ENCODE measurements at regions not wholly inside any gene's neighbourhood (a gene's known extent, or its start where the extent isn't known, plus 50 kb on each side); places are given as distances from the start of the nearest gene placed in this dataset.

DNA sequence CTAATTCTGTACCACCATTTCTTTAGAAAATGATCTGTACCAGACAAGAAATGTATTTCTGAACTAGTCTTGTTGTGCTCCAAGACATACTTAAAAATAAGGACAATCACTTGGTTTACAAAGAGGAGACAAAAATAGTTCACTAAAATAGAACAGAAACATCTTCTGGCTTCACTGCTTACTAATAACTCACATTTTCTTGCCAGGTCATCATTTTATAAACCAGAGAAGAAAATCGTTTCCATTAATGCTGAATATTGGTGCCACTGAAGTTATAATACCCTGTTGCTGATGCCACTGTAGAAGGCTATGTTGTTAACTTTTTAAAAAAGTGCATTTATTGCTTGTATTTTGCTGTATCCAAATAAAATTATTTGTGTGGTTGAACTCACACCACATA, 94.8 kb upstream of the ZNF236 start (continued):
- TF ChIP-seq, protein P1, sequence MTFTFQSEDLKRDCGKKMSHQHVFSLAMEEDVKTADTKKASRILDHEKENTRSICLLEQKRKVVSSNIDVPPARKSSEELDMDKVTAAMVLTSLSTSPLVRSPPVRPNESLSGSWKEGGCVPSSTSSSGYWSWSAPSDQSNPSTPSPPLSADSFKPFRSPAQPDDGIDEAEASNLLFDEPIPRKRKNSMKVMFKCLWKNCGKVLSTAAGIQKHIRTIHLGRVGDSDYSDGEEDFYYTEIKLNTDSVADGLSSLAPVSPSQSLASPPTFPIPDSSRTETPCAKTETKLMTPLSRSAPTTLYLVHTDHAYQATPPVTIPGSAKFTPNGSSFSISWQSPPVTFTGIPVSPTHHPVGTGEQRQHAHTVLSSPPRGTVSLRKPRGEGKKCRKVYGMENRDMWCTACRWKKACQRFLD (tag by site-specific recombination; IDR thresholded peaks at IDR 0.05): no peak
- TF ChIP-seq ZNF600 (tag by site-specific recombination; IDR thresholded peaks at IDR 0.05): no peak

DNA sequence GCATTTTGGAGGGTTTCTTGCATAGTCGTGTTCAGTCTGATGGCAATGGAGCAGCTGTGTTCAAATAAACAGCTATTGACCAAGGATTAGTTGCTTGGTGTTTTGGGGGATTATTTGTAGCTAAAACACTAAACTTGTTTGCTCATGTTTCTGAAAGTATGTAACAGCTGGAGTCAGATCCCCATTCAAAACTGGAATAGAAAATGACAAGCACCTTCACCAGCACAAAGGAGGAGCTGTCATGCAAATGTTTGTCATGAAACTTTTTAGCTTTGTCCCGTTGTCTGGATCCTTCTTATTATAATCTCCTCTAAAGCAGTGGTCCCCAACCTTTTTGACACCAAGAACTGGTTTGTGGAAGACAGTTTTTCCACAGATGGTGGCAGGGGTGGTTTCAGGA, 96.9 kb upstream of the ZNF236 start:
- ChIA-PET CTCF (interaction anchor here (0.6 to 1.0 kb wide), 3 partner anchors 13 to 126 kb away, joined by 3 read pairs; no protein-coding TSS in a partner anchor), POLR2A (no interaction called here)
- no peak overlapping the region for H3K4me3 ChIP-seq (ENCODE audit: low read depth, low read length)
- no peak for TF ChIP-seq ZSCAN23 (tag by site-specific recombination; IDR thresholded peaks at IDR 0.05)
- TF ChIP-seq SP3 (tag by site-specific recombination; IDR thresholded peaks at IDR 0.05): no peak
- no peak for TF ChIP-seq ZNF521 (tag by site-specific recombination; IDR thresholded peaks at IDR 0.05)
- no peak for TF ChIP-seq ZNF624 (tag by site-specific recombination; IDR thresholded peaks at IDR 0.05)
- no peak for TF ChIP-seq ZNF324 (tag by site-specific recombination; IDR thresholded peaks at IDR 0.05)
- TF ChIP-seq, protein P2, sequence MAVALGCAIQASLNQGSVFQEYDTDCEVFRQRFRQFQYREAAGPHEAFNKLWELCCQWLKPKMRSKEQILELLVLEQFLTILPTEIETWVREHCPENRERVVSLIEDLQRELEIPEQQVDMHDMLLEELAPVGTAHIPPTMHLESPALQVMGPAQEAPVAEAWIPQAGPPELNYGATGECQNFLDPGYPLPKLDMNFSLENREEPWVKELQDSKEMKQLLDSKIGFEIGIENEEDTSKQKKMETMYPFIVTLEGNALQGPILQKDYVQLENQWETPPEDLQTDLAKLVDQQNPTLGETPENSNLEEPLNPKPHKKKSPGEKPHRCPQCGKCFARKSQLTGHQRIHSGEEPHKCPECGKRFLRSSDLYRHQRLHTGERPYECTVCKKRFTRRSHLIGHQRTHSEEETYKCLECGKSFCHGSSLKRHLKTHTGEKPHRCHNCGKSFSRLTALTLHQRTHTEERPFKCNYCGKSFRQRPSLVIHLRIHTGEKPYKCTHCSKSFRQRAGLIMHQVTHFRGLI (tag by site-specific recombination; IDR thresholded peaks at IDR 0.05): no peak
- TF ChIP-seq, protein P3, sequence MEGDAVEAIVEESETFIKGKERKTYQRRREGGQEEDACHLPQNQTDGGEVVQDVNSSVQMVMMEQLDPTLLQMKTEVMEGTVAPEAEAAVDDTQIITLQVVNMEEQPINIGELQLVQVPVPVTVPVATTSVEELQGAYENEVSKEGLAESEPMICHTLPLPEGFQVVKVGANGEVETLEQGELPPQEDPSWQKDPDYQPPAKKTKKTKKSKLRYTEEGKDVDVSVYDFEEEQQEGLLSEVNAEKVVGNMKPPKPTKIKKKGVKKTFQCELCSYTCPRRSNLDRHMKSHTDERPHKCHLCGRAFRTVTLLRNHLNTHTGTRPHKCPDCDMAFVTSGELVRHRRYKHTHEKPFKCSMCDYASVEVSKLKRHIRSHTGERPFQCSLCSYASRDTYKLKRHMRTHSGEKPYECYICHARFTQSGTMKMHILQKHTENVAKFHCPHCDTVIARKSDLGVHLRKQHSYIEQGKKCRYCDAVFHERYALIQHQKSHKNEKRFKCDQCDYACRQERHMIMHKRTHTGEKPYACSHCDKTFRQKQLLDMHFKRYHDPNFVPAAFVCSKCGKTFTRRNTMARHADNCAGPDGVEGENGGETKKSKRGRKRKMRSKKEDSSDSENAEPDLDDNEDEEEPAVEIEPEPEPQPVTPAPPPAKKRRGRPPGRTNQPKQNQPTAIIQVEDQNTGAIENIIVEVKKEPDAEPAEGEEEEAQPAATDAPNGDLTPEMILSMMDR (tag by site-specific recombination; IDR thresholded peaks at IDR 0.05): no peak
- TF ChIP-seq PRDM1 (tag by site-specific recombination; IDR thresholded peaks at IDR 0.05): no peak
- no peak for TF ChIP-seq ZNF610 (tag by site-specific recombination; IDR thresholded peaks at IDR 0.05; ENCODE audit: borderline replicate concordance)
- TF ChIP-seq ZNF670 (tag by site-specific recombination; IDR thresholded peaks at IDR 0.05; ENCODE audit: low read depth): no peak
- TF ChIP-seq OSR2 (tag by site-specific recombination; IDR thresholded peaks at IDR 0.05): no peak
- TF ChIP-seq MYNN (tag by site-specific recombination; IDR thresholded peaks at IDR 0.05; ENCODE audit: borderline replicate concordance): no peak
- TF ChIP-seq, protein P4, sequence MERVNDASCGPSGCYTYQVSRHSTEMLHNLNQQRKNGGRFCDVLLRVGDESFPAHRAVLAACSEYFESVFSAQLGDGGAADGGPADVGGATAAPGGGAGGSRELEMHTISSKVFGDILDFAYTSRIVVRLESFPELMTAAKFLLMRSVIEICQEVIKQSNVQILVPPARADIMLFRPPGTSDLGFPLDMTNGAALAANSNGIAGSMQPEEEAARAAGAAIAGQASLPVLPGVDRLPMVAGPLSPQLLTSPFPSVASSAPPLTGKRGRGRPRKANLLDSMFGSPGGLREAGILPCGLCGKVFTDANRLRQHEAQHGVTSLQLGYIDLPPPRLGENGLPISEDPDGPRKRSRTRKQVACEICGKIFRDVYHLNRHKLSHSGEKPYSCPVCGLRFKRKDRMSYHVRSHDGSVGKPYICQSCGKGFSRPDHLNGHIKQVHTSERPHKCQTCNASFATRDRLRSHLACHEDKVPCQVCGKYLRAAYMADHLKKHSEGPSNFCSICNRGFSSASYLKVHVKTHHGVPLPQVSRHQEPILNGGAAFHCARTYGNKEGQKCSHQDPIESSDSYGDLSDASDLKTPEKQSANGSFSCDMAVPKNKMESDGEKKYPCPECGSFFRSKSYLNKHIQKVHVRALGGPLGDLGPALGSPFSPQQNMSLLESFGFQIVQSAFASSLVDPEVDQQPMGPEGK (tag by site-specific recombination; IDR thresholded peaks at IDR 0.05): no peak
- no peak for TF ChIP-seq ZNF174 (tag by site-specific recombination; IDR thresholded peaks at IDR 0.05)
- no peak for TF ChIP-seq ZNF660 (tag by site-specific recombination; IDR thresholded peaks at IDR 0.05)
- no peaks in the 10 kb centered on the region for H3K36me3 ChIP-seq (ENCODE audit: control insufficient read depth in 2 of 2, insufficient read depth in 1 of 2, low read length in 2 of 2)
- no peaks in the 10 kb centered on the region for H3K9me3 ChIP-seq (ENCODE audit: control insufficient read depth, insufficient read depth, low read depth, low read length)
- H3K4me1 ChIP-seq (ENCODE audit: control insufficient read depth, insufficient read depth, low read length): no peaks in the 10 kb centered on the region
- H3K27ac ChIP-seq (ENCODE audit: extremely low read depth, low read depth, low read length): no peak overlapping the region

Measured in HEK293 (cell line).